Lower leg skin (tissue), 3 donors: ENCODE measurements at regions not wholly inside any gene's neighbourhood (a gene's known extent, or its start where the extent isn't known, plus 50 kb on each side); places are given as distances from the start of the nearest gene placed in this dataset.
"Not testable (repeated sequence)": the region's sequence is repeated elsewhere in the genome, so short reads cannot be mapped to it uniquely, and the experiment has no call there.

ENCODE experiments used
- POLR2A ChIP-seq, 2 donors: fragments of 450-650 bp; IDR thresholded peaks; one replicate each; pipeline ENCODE4 v1.6.1; 2016 to 2017; ENCODE audit warnings: antibody characterized with exemption in 2 of 2, mild to moderate bottlenecking in 1 of 2, moderate library complexity in 1 of 2
- TF ChIP-seq, protein P1 (sequence below), 3 donors: fragments of 450-650 bp; IDR thresholded peaks; one replicate each; pipeline ENCODE4 v1.5.1; 2016; ENCODE audit warnings: antibody characterized with exemption in 3 of 3, mild to moderate bottlenecking in 3 of 3, moderate library complexity in 2 of 3

- TF ChIP-seq, protein P1, sequence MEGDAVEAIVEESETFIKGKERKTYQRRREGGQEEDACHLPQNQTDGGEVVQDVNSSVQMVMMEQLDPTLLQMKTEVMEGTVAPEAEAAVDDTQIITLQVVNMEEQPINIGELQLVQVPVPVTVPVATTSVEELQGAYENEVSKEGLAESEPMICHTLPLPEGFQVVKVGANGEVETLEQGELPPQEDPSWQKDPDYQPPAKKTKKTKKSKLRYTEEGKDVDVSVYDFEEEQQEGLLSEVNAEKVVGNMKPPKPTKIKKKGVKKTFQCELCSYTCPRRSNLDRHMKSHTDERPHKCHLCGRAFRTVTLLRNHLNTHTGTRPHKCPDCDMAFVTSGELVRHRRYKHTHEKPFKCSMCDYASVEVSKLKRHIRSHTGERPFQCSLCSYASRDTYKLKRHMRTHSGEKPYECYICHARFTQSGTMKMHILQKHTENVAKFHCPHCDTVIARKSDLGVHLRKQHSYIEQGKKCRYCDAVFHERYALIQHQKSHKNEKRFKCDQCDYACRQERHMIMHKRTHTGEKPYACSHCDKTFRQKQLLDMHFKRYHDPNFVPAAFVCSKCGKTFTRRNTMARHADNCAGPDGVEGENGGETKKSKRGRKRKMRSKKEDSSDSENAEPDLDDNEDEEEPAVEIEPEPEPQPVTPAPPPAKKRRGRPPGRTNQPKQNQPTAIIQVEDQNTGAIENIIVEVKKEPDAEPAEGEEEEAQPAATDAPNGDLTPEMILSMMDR (IDR thresholded peaks at IDR 0.05) = not testable (repeated sequence)
- not testable (repeated sequence) for TF ChIP-seq POLR2A (IDR thresholded peaks at IDR 0.05)
Observed at GRCh38 chr7:131676850-131677249, 120.4 kb upstream of the PODXL start.
